Neural progenitor cell (in vitro differentiated cells): ENCODE measurements at regions not wholly inside any gene's neighbourhood (a gene's known extent, or its start where the extent isn't known, plus 50 kb on each side); places are given as distances from the start of the nearest gene placed in this dataset.

Experiments
- EZH2 ChIP-seq: fragments of 200-600 bp; sonication (generic); IDR thresholded peaks from 2 replicates; pipeline ENCODE4 v1.6.1; 2017; ENCODE audit warnings: antibody characterized with exemption, mild to moderate bottlenecking, moderate library complexity
- EZH2phosphoT487 ChIP-seq: fragments of 200-600 bp; sonication (generic); IDR thresholded peaks from 2 replicates; pipeline ENCODE4 v1.6.1; 2017; ENCODE audit warnings: antibody characterized with exemption
- TF ChIP-seq, protein P1 (sequence below): fragments of 200-600 bp; sonication (generic); IDR thresholded peaks from 2 replicates; pipeline ENCODE4 v1.5.1; 2017; ENCODE audit warnings: antibody characterized with exemption, mild to moderate bottlenecking

DNA sequence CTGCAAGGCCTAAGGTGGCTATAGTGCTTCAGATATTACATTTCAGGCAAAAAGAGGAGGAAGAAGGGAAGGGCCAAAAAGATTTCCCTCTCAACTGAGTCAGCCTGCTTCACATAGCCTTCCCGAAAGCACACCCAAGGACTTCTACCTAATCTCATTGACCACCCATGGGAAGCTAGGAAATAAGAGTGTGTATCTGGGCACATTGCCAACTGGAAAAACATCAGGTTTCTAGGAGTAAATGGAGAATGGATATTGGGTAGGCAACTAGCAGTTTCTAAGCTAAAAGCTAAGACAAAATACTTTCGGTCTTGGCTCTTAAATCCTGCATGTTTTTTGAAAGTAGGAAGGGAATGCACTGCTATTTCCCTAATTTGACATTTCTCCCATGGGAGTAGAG is 221.7 kb upstream of the GRIP1 start:
- TF ChIP-seq EZH2 (no peak), EZH2phosphoT487 (no peak)
- TF ChIP-seq, protein P1, sequence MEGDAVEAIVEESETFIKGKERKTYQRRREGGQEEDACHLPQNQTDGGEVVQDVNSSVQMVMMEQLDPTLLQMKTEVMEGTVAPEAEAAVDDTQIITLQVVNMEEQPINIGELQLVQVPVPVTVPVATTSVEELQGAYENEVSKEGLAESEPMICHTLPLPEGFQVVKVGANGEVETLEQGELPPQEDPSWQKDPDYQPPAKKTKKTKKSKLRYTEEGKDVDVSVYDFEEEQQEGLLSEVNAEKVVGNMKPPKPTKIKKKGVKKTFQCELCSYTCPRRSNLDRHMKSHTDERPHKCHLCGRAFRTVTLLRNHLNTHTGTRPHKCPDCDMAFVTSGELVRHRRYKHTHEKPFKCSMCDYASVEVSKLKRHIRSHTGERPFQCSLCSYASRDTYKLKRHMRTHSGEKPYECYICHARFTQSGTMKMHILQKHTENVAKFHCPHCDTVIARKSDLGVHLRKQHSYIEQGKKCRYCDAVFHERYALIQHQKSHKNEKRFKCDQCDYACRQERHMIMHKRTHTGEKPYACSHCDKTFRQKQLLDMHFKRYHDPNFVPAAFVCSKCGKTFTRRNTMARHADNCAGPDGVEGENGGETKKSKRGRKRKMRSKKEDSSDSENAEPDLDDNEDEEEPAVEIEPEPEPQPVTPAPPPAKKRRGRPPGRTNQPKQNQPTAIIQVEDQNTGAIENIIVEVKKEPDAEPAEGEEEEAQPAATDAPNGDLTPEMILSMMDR, result no peak
